H54 (cell line): ENCODE measurements at regions not wholly inside any gene's neighbourhood (a gene's known extent, or its start where the extent isn't known, plus 50 kb on each side); places are given as distances from the start of the nearest gene placed in this dataset.

ENCODE experiments used
- DNase-seq: peaks from one replicate; pipeline ENCODE4 v3.0.0; 2011; ENCODE audit warnings: low spot score, mixed read lengths; ENCODE audit not compliant: insufficient read length
- FAIRE-seq: peaks from 3 replicates; lab custom pipeline; 2011; peaks lifted over from hg19 to GRCh38; lab: Jason Lieb, UNC
- POLR2A ChIP-seq: IDR thresholded peaks from 2 replicates; pipeline ENCODE4 v1.6.1; 2011; ENCODE audit warnings: low read depth, mild to moderate bottlenecking, low read length

GRCh38 chr1:182147136-182147820 lies 85.8 kb upstream of the ZNF648 start:
- DNase-seq (no peak), FAIRE-seq (no peak)
- TF ChIP-seq POLR2A, result no peak

- DNase-seq (no peak), FAIRE-seq (no peak)
- TF ChIP-seq POLR2A, result no peak
Measured at GRCh38 chr1:182146286-182146685, 84.8 kb upstream of the ZNF648 start.

GRCh38 chr1:182145441-182145840 lies 83.9 kb upstream of the ZNF648 start:
- DNase-seq (no peak), FAIRE-seq (no peak)
- no peak for TF ChIP-seq POLR2A

- TF ChIP-seq POLR2A, result no peak
- no peak for DNase-seq
- no peak for FAIRE-seq
Measured at GRCh38 chr1:182144646-182145030, 83.1 kb upstream of the ZNF648 start.

GRCh38 chr1:182143825-182144645 lies 82.5 kb upstream of the ZNF648 start:
- FAIRE-seq, result no peak
- DNase-seq, result no peak
- TF ChIP-seq POLR2A, result no peak

GRCh38 chr1:182143154-182143657 lies 81.7 kb upstream of the ZNF648 start:
- FAIRE-seq, result no peak
- peak; percentile 54 for DNase-seq
- TF ChIP-seq POLR2A, result no peak

- DNase-seq, result no peak
- FAIRE-seq, result no peak
- TF ChIP-seq POLR2A, result no peak
Measured at GRCh38 chr1:182142621-182143020, 81.1 kb upstream of the ZNF648 start.

GRCh38 chr1:182141040-182141439 lies 79.5 kb upstream of the ZNF648 start:
- FAIRE-seq, result no peak
- no peak for TF ChIP-seq POLR2A
- DNase-seq, result no peak

GRCh38 chr1:182139496-182139895 lies 78.0 kb upstream of the ZNF648 start:
- TF ChIP-seq POLR2A, result no peak
- DNase-seq (no peak), FAIRE-seq (no peak)

- TF ChIP-seq POLR2A, result no peak
- FAIRE-seq (no peak), DNase-seq (no peak)
Measured at GRCh38 chr1:182137546-182137945, 76.0 kb upstream of the ZNF648 start.

- FAIRE-seq, result no peak
- DNase-seq, result no peak
- TF ChIP-seq POLR2A, result no peak
Measured at GRCh38 chr1:182135946-182136345, 74.4 kb upstream of the ZNF648 start.

- no peak for FAIRE-seq
- DNase-seq, result no peak
- TF ChIP-seq POLR2A, result no peak
Measured at GRCh38 chr1:182134257-182134656, 72.7 kb upstream of the ZNF648 start.

GRCh38 chr1:182133181-182133580 lies 71.7 kb upstream of the ZNF648 start:
- FAIRE-seq (no peak), DNase-seq (no peak)
- no peak for TF ChIP-seq POLR2A

- TF ChIP-seq POLR2A, result no peak
- no peak for FAIRE-seq
- DNase-seq, result no peak
Measured at GRCh38 chr1:182129398-182129797, 67.9 kb upstream of the ZNF648 start.
